SK-MEL-5 (cell line): ENCODE measurements at regions not wholly inside any gene's neighbourhood (a gene's known extent, or its start where the extent isn't known, plus 50 kb on each side); places are given as distances from the start of the nearest gene placed in this dataset.
"Not testable (repeated sequence)": the region's sequence is repeated elsewhere in the genome, so short reads cannot be mapped to it uniquely, and the experiment has no call there.

Source experiments
- DNase-seq: peaks from one replicate; pipeline ENCODE4 v3.0.0-alpha.2; 2016; ENCODE audit warnings: low read depth, low spot score
- in situ Hi-C: cut with HindIII; loops from 2 replicates; pipeline ENCODE4 v1.10.0; 2016; ENCODE audit warnings: low sequenced_read_pairs, high pct_unique_total_duplicates, low pct_unique_long_range_greater_than_20kb

DNA sequence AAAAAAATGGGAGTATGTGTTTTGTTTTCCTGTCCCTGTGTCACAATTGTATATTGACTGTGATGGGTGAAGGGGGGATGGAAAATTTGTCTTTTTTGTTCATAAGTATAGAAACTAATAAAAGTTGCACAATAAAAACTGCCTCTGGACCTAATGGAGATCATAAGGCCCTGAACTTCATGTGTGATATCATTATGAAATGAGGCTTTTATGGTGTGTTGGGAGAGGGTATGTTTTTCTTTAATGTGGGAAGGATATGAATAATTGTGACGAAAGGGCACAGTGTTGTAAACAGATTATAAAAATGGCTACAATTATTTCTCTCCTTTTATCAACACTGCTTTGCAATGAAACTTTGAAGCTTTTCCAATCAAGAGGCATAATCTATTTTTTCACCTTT, 1889.3 kb upstream of the CELF4 start:
- in situ Hi-C loops = no loop called here
- DNase-seq = no peak

DNA sequence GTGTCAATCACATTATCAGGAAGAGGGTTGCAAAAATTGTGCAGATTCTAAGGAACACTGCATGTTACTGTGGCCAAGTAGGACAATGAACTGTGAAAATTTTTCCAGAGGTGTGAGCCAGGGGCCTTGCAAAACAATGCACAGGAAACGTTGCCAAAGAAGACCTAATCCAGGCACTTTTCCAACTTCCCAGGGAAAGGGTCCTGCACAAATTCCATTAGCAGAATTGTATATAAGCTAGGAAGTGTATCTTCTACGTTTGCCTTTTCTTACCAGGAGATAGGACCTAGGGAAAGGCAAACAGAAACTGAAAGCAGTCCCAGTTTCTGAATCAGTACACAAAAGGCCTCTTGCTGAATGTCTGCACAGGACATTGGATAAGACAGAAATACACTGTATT, 1888.3 kb upstream of the CELF4 start:
- in situ Hi-C loops = no loop called here
- peak; percentile 27 for DNase-seq

DNA sequence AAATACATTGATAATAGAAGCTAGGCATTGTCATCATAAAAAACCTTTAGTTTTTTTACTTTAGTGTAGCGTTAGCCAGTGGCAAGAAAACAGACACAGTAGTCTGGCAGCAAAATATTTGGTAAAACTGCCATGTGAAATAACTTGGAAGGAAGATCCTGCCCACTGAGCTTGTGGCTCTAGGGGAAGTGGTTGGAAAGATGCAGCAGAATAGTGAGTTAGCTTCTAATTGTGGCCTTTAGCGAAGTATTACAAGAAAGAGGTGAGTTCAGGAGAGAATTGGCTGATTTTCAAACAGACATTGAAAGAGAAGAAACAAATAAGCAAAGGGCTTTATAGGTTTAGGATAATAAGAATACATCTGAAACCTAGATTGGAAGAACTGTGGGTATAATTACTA, 1887.8 kb upstream of the CELF4 start:
- in situ Hi-C loops = no loop called here
- no peak for DNase-seq

DNA sequence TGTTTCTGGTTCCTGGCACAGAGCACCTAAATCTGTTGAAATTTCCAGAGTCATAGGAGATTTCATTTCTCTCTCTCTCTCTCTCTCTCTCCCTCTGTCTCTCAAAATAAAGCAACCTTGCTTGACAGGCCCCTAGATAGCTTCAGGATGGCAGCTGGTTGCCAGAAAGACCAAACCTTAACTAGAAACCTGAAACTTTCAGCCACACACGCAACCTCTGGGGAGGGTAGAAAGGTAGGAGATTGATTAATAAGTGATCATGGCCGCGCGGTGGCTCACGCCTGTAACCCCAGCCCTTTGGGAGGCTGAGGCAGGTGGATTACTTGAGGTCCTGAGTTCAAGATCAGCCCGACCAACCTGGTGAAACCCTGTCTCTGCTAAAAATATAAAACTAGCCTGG, 1885.4 kb upstream of the CELF4 start:
- in situ Hi-C loops = no loop called here
- DNase-seq = no peak

DNA sequence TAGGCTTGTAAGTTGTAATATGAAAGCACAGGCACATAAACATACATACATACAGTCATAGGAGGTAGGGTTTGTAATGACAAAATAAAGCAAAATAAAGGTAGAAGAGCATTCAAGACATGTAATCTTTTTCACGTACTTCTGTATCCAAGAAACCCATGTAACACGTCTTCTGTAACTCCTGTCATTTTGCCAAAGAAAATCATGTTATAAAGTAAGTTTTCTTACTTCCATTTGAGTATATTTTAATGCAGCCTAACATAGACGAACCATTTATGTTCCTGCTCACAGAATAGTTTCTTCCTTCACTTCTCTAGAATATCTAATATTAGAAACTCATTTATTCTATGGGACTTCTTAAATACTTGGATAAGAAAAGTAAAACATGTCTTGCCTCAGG, 1884.0 kb upstream of the CELF4 start:
- in situ Hi-C loops = no loop called here
- no peak for DNase-seq

DNA sequence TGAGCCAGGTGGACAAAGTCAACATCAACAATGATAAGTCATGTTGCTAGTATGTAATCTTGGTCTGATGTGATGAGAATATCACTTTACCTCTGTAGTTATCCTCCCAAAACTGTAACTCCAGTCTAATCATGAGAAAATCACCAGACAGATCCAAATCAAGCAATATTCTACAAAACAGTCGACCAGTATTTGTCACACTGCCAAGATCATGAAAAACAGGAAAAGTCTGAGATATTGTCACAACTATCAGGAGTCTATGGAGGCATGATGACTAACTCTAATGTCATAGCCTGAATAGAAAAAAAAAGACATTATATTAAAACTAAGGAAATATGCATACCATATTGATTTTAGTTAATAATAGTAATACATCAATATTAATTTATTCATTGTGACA, 1883.3 kb upstream of the CELF4 start:
- in situ Hi-C loops = no loop called here
- no peak for DNase-seq

DNA sequence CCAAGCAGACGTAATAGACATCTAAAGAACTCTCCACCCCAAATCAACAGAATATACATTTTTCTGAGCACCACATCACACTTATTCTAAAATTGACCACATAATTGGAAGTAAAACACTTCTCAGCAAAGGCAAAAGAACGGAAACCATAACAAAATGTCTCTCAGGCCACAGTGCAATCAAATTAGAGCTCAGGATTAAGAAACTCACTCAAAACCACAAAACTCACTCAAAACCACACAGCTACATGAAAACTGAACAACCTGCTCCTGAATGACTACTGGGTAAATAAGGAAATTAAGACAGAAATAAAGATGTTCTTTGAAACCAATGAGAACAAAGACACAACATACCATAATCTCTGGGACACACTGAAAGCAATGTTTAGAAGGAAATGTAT, 1879.4 kb upstream of the CELF4 start:
- in situ Hi-C loops = not testable (repeated sequence)

DNA sequence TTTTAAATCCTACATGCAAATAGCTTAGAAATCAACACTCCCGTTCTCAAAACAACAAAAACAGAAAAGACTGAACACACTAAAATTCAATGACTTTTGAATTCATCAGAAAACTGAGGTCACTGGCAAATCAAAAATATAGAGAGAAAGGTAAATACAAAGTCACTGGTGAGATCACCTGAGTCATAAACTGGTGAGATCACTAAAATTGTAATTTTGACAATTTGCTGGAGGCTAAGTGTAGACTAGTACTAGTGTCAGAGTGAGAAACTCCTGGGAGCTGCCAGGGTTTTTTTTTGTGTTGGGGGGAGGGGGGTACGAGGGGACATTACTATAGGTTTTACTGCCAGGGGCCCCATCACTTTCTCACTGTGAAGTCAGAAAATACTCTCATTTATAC, 1876.0 kb upstream of the CELF4 start:
- no peak for DNase-seq
- in situ Hi-C loops = no loop called here

More for the DNA sequence above, 1879.4 kb upstream of the CELF4 start:
- not testable (repeated sequence) for DNase-seq

DNA sequence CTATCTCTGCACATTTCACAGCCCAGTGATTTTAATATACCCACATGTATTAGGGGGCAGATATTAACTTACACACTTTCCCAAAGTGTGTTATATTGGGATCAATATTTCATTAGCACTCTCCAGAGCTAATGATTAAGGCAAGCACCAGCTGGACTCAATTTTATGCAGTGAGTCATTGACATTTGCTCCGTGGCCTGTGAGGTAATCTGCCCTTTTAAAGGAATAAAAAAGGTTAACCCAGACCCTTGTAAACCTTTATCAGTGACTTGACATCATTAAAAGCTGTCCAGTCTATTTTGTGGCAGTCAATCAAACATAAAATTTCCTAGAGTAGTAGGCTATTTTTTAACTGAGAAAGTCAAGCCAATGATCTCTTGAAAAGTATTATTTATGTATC, 1870.4 kb upstream of the CELF4 start:
- DNase-seq = no peak
- in situ Hi-C loops = no loop called here

DNA sequence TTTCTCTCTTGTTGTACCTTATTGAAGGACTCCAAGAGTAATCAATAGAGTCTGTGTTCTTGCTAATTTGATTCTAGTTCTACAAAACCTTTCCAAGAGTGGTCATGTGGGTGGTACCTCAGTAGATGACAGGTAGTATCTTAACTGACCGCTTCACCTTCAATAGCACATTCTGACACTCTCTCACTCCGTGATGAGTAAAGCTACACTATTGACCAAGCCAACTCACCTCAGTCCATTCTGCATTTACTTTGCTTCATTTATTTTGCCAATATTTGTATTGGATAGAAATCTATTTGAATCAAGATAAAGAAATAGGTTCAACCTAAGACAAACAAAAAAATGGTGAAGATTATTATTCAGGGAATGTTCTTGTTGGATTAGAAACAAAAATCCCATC, 1869.6 kb upstream of the CELF4 start:
- no peak for DNase-seq
- in situ Hi-C loops = no loop called here

DNA sequence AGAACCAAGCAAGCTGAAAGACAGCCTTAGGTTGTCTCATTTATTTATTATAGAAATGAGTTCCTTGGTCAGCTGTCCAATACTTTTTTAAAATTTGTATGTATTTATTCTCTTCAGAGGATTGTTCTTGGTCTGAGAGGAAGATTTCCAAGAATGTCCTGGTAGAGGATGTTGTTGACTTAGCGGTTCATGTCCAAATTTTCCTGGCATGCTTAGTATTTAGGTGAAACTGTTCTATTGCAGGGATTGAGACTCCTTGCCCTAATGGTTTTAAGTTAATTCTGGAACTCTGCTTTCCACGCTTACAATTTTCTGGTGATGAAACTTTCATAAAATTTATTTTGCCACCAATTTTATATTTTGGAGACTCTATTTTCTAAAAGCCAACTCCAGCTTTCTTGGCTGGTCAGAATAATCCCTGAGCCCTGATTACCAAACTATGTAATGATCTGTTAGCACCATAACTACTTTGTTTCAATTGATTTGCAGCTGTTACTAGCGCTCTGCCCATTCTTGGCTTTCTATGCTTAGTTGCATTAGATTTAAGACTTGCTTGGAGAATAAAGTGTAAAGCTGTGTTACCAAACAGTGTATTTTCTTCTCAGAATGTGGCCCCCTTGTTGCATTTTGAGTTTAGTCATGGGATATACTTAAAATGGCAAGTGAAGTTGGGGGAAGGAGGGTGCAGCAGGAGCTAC, 1868.8 kb upstream of the CELF4 start:
- no peak for DNase-seq
- in situ Hi-C loops = no loop called here

DNA sequence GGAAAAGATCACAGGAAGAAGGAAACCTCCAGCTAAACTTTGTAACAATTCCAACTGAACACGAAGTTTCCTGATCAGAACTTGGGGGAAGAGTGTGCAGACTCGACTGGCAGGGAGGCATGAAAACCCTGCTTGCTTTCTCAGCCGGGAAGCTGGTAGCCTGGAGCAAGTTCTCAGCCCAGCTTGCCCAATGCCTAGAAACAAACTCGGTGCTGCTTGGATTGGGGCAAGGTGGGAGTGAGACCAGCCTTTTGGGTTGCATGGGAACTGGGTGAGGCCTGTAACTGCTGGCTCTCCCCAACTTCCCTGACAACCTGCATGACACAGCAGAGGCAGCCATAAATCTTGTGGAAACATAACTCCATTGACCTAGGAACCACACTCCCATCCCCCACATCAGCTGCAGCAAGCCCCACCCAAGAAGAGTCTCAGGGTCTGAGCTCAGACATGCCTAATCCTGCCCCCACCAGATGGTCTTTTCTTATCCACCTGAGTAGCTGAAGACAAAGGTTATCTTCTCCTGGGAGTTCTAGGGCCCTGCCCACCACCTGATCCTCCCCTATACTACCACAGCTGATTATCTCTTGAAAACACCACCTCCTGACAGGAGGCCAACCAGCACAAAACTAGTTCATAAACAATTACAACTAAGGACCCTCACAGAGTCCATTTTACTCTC, 1859.7 kb upstream of the CELF4 start:
- in situ Hi-C loops = no loop called here
- no peak for DNase-seq

DNA sequence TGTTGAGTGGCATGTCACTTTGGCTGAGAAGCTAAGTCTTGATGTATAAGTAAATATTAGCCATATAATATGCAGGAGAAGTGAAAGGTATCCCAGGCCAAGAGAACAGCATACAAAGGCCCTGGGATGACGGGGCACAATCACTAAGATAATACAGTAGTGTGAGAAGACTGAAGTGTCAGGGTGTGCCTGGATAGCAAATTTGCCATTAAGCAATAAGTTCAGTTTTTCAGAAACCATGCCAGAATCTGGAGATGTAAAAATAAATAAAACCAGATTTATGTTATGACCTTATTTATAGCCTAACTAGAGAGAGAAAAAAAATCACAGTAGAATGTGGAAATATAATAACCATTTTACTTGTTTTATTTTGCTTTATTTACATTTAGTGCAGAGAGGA, 1858.7 kb upstream of the CELF4 start:
- in situ Hi-C loops = no loop called here
- no peak for DNase-seq

DNA sequence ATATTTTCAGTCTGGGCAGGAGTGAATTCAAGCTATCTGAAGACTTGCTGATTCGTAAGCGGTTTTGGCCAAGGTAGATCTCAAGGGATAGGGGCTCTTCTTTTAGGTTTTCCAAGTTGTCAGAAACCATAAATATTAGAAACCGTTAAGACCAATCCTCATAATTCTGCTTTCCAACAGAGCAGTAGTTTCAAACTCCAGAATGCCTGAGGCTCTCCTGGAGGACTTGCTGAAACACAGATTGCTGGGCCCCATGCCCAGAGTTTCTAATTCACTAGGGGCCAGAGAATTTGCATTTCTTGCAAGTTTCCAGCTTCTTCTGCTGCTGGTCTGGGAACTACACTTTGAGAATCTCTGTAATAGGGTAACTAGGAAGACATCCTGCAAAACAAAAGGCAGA, 1855.7 kb upstream of the CELF4 start:
- in situ Hi-C loops = no loop called here
- no peak for DNase-seq

DNA sequence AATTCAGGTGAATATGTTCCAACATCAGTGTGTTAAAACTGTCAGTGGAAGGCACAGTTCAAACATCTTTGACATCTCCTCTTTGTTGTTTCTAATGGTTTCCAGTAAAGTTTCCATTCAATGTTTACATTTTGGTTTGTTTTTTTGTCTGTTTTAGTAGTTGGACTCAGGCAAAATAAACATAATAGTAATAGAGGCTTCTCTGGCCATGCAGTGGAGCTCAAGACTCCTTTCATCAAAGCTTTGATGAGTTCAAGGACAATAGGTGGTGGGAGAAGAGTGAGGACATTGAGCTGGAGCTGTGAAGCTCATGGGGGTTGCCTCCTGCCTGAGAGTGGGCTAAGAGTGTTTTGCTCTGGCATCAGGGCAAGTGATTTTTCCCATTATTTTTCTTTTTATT, 1853.7 kb upstream of the CELF4 start:
- in situ Hi-C loops = no loop called here
- DNase-seq = no peak

DNA sequence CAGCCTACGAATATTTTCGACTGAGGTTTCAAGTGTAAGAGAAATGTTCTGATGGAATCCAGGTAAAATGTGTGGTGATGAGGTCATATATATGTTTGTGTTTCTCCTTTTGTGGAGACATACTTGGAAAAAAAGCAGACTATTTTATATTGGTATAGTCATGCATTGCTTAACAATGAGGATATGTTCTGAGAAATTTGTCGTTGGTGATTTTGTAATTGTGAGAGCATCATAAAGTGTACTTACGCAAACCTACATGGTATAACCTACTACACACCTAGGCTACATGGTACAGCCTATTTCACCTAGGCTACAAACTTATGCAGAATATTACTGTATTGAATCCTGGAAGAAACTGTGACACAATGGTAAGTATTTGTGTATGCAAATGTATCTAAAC, 1849.9 kb upstream of the CELF4 start:
- in situ Hi-C loops = no loop called here
- no peak for DNase-seq

DNA sequence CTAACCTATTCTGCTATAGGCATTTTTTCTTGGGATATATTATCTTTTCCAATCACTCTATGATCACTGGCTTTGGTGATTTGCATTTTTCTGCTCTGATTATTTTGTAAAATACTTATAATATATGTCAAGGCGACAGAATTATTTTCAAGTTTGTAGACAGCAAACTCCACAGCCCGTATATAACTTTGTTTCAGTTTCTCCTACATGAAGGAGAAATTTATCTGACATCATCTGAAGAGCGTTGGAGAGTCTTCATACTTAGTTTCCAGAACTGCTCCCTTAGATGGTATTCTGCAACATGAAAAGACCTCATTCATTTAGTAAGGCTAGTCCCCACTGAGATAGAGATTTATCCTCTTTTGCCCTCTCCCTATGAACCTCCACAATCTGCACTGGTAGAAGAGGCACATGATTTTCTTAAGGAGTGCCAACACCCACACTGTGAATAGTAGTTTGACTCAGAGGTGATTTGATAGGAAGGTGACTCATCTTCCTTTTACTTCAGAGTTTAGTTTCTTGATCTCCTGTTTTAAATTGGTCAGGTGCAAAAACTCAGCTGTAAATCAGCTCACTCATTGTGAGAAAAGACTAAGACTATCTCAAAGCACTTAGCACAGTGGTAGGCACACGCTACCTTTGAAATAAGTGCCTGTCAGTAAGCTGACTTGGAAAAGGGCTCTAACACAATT, 1848.6 kb upstream of the CELF4 start:
- in situ Hi-C loops = no loop called here
- DNase-seq = peak; percentile 43

DNA sequence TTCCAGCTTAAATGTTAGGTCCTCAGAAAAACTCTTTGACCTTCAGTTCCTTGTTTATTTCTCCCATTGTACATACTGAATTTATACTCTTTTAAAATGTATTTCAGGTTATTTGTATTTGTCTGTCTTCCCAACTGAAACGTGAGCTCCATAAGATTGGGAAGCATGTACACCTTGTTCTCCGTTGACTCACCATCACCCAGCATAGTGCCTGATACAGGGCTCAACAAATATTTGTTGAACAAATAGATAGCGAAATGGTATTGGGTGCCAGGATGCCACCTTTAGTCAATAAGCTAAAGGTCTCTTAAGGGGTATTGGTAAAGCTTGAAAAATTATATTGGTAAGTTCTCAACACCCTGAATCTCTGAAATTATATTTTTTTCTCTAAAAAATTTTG, 1841.3 kb upstream of the CELF4 start:
- in situ Hi-C loops = no loop called here
- no peak for DNase-seq

DNA sequence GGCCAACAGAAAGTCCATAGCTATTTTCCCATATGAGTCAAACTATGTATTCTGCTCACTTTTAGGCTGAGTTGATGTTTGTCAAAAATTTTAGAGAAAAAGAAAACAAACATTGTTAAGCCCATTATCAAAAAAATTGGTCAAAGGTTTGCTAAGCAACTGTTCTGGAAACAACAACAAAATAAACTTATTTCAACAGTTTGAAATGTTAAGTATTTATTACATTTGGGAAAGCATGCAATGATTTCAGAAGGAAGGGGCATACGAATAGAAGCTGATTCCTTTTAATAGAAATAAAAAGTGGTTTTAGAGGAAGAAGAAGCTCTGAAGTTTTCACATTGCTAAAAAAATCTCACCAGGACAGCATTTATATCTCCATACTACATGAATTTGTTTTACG, 1837.5 kb upstream of the CELF4 start:
- DNase-seq = no peak
- in situ Hi-C loops = no loop called here
